Nephron (organoid): ENCODE measurements at regions not wholly inside any gene's neighbourhood (a gene's known extent, or its start where the extent isn't known, plus 50 kb on each side); places are given as distances from the start of the nearest gene placed in this dataset.
"Not testable (repeated sequence)": the region's sequence is repeated elsewhere in the genome, so short reads cannot be mapped to it uniquely, and the experiment has no call there.

Source experiments
- H3K27ac Mint-ChIP-seq, 3 experiments: 2 replicates each; pipeline ENCODE4 v1.8.0; 2020; ENCODE audit warnings: mixed read lengths in 3 of 3, mild to moderate bottlenecking in 2 of 3, moderate library complexity in 1 of 3
- H3K27me3 Mint-ChIP-seq: 2 replicates; pipeline ENCODE4 v1.8.0; 2021; ENCODE audit warnings: low read depth, mild to moderate bottlenecking, moderate library complexity, mixed read lengths
- H3K36me3 Mint-ChIP-seq: 2 replicates; pipeline ENCODE4 v1.8.0; 2020; ENCODE audit warnings: low read depth, mixed read lengths
- H3K4me1 Mint-ChIP-seq: 2 replicates; pipeline ENCODE4 v1.8.0; 2020; ENCODE audit warnings: mixed read lengths
- H3K4me3 Mint-ChIP-seq, 3 experiments: 2 replicates each; pipeline ENCODE4 v1.8.0; 2020; ENCODE audit warnings: mild to moderate bottlenecking in 3 of 3, mixed read lengths in 3 of 3, moderate library complexity in 2 of 3
- H3K9me3 Mint-ChIP-seq: 2 replicates; pipeline ENCODE4 v1.8.0; 2020; ENCODE audit warnings: mixed read lengths

GRCh38 chr1:148679050-148679786 lies 69.4 kb upstream of the NUDT4B start:
- not testable (repeated sequence) for H3K9me3 Mint-ChIP-seq, H3K4me1 Mint-ChIP-seq, H3K27me3 Mint-ChIP-seq, H3K36me3 Mint-ChIP-seq
- Mint-ChIP-seq H3K27ac (peak overlapping the region in 1 of 3 experiments; percentile 72), H3K4me3 (peak overlapping the region; percentile 77 to 81 (median 78))

- not testable (repeated sequence) for H3K36me3 Mint-ChIP-seq, H3K4me1 Mint-ChIP-seq, H3K27me3 Mint-ChIP-seq, H3K9me3 Mint-ChIP-seq
- peak overlapping the region in 1 of 3 experiments; percentile 72 for H3K27ac Mint-ChIP-seq
- peak overlapping the region; percentile 77 to 81 (median 78) for H3K4me3 Mint-ChIP-seq
Measured at GRCh38 chr1:148679787-148680326, 68.7 kb upstream of the NUDT4B start.

DNA sequence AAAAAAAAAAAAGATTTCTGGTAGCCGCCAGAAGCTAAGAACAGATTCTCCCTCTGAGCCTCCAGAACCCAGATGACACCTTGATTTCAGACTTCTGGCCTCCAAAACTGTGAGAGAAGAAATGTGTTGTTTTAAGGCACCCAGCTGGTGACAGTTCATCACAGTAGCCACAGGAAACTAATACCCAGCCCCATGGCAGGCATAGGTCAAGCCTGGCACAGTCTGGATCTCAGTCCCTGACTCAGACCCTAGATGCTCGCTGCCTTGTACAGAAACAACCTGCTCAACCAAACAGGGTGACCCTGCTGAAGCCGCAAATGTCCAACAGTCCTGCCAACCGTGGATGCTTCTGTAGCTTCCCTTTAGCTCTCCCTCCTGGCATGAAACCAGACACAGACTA lies 61.8 kb upstream of the NUDT4B start:
- not testable (repeated sequence) for H3K4me3 Mint-ChIP-seq, H3K27me3 Mint-ChIP-seq, H3K36me3 Mint-ChIP-seq, H3K27ac Mint-ChIP-seq, H3K9me3 Mint-ChIP-seq, H3K4me1 Mint-ChIP-seq

GRCh38 chr1:148687376-148687775 lies 61.2 kb upstream of the NUDT4B start:
- H3K4me3 Mint-ChIP-seq, H3K27me3 Mint-ChIP-seq, H3K27ac Mint-ChIP-seq, H3K4me1 Mint-ChIP-seq, H3K36me3 Mint-ChIP-seq, H3K9me3 Mint-ChIP-seq: not testable (repeated sequence)
